GM21381 (cell line): ENCODE measurements at regions not wholly inside any gene's neighbourhood (a gene's known extent, or its start where the extent isn't known, plus 50 kb on each side); places are given as distances from the start of the nearest gene placed in this dataset.

ENCODE experiments used
- ATAC-seq: cut with Tn5 transposase; IDR thresholded peaks from one replicate; pipeline ENCODE4 v1.9.1; 2021; ENCODE audit warnings: mild to moderate bottlenecking, moderate library complexity; ENCODE audit not compliant: unreplicated experiment

DNA sequence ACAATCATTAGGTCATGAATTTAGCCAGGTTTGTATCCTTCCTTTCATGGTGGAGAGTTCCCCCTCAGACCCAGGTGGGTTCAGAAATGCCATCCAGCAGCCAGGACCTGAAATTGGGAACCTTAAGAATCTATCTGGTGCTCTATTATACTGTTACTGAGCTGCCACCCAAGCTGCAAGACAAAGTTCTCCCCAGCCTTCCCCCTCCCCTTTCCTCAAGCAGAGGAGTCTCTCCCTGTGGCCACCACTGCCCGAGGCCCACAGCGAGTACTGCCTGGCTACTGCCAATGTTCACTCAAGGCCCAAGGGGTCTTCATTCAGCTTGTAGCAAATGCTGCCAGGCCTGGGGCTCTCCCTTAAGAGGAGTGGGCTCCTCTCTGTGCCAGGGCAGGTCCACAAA is 133.8 kb downstream of the TMEM38B start:
- ATAC-seq: no peak

- no peak for ATAC-seq
Observed at GRCh38 chr9:105828596-105829213, 134.4 kb downstream of the TMEM38B start.

GRCh38 chr9:105830461-105830860 is 136.1 kb downstream of the TMEM38B start:
- ATAC-seq: no peak

DNA sequence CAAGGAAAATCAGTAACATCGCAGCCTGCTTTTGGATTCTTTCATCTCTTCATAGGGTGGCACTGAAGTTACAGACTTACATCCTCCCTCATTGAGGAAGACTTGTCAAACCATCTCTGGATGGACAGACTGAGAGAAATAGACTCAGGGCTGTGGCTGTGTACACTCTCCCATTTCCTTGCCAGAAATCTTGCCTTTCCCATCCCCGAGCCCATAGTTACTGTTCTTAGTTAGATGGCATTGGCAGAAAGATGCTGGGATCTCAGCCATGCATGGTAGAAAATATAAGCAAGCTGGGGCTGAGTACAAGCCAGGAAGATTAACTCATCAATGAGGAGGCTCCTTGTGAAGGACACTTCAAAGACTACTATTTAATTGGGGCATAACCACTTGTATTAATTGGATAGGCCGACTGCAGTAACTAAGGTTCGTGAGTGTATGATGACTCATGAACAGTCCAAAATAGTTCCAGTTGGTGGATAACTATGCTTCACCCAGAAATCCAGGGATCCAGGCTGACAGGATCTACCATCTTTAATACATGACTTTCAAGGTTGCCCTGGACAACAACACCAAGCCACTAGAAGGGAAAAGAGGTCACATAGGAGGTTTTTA is 137.9 kb downstream of the TMEM38B start:
- no peak for ATAC-seq

DNA sequence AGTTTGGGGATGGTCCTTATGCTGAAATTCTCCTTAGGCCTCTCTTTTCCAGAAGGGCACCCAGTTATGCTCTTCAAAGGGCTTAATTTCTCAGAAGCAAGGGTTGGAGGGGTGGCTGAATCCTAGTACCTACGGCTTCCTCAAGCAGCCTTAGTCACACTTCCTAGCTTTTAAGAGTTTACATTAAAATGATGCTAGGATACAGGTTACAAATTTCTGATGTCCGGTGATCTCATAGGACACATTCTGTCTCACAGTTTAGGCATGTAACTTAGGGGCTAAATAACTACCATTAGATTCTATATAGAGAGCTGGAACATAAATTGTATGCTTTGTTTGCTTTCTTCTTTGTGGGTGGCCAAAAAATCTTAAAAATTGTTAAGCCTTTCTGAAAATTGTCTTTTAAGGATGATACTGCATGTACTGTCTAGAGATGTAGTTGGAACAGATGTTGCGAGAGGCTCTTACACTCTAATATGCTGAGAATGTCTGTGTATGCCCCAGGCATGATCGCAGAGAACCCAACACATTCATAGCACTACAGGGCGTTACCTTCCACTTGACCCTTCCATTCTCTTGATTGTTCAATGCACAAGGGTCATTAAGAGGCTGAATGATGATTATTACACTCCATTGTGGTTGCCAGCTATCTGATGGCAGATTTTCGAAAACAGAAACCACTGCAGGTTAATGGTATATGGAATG is 139.1 kb downstream of the TMEM38B start:
- ATAC-seq: no peak

DNA sequence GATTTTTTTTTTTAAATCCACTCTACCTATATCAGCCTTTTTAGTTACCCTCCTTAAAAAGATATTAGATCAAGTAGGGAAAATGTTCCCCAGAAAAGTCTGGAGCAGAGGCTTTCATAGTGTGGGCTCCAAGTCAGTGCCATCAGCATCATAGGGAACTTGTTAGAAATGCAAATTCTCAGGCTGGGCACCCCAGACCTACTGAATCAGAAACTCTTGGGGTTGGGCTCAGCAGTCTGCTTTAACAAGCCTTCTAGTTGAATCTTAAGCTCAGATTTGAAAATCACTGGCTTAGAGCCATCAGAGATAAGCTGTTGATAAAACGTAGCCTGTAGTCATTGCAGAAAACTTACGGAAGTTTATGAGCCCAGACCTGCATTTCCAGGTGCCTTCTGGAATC is 140.1 kb downstream of the TMEM38B start:
- no peak for ATAC-seq

DNA sequence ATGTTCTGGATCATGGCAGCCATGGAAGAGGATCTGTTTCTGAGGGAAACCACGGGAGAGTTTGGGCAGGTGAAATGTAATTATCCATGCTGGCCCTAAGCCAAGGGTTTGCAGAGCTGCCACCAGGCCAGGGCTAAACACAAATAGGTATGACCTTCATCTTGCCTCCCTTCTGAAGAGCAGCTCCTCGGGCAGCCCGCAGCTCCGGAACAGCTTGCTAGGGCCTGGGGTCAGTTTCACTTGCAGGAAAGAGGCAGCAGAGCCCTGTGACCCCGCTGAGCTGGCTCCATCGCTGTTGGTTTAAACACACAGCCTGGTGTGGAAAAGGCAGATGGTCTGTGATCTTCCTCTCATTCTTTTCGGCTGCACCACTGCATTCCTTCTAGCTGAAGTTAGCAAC is 141.4 kb downstream of the TMEM38B start:
- no peak for ATAC-seq

GRCh38 chr9:105836936-105837660 is 142.8 kb downstream of the TMEM38B start:
- no peak for ATAC-seq

GRCh38 chr9:105841562-105841961 is 147.2 kb downstream of the TMEM38B start:
- ATAC-seq: no peak

DNA sequence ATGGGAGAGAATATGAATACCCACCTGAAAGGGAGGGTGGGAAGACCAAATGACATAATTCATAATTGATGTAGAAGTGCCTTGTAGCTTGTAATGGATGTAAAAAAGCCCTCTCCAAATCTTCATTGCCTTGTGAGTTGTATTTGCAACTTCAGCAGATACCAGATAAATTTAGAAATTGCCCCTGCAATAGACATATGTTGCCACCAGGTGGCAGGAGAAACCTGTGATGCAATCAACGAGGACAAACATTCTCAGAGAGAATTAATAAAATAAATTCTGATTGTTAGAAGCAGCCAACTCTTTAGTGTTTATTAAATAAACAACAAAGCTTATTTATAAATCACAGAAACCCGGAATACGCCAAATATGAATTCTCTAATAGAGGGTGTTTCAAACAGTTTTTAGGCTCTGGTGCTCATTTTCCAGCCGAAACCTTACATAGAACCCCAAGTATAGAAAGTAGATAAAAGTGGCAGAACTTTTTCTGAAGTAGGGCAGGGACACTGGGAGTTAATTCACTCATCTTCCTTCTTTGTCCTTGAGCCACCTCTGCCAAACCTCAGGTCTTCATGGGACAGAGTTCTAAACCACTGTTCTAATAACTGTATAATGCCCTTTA is 147.8 kb downstream of the TMEM38B start:
- peak; percentile 51 for ATAC-seq

DNA sequence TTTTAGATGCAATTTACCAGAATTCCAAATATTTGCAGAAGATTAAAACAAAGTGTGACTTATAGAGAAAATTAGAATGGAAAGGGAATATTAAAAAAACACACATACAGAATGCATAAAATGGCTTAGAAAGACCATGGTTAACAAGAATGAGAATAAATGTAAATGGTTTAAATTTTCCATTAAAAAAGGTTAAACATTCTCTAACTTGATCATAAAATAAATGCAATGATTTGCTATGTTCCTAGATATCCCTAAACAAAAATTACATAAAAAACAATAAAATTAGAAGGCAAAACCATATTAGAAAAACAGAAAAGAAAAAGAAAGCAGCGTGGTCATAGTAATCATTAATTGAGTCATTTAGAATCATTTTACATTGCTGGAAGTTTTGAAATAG is 152.5 kb downstream of the TMEM38B start:
- no peak for ATAC-seq

DNA sequence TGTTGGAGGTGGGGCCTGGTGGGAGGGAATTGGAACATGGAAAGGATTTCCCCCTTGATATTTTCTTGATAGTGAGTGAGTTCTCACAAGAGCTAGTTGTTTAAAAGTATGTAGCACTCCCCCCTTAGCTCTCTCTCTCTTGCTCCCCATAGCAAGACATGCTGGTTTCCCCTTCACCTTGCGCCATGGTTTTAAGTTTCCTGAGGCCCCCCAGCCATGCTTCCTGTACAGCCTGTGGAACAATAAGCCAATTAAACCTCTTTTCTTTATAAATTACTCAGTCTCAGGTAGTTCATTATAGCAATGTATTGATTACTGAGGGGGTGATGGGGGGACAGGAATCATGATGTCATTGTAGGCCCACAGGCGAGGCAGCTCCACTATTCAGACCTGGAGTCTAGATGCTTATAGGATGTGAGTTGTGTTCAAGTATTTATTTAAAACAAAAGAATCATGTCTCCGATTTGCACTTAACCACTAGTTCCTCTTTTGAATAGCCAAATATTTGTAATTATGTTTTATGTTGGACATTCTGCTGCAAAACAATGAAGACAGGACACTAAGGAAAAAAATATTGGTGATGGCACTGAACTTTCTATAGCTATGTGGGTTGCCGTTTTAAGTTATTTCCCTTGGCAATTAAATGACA is 156.6 kb downstream of the TMEM38B start:
- ATAC-seq: no peak

DNA sequence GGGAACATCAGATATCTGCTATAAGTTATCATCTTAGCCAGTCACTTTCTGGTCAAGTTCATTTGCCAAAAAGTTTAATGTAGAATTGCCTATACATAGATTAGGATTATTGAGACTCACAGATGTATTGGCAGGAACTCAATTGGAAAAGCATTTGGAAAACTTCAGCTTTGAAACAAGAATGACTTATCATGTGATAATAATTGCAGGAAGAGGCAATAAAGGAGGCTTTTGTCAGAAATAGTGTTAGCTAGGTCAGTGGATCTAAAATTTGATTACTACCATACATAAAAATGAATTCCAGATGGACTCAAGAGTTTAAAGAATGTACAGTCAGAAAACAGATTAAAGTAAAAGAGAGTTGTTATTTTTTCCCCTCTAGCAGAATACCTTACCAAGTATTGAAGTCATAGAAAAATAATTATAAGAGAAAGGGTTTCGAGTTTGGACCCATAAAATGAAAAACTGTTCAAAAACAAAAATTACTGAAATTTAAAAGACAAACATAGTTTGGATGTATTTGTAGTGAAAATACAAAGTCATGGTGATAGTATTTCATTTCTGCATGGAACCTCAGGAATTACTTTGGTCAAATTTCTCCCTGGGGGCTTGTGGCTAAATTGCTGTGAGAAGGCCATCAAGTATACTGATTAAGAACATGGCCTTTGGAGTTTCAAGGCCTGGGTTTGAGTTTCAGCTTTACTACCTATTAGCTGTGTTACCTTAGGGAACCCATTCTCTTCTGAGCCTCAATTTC is 159.9 kb downstream of the TMEM38B start:
- ATAC-seq: no peak

GRCh38 chr9:105854783-105855724 is 160.7 kb downstream of the TMEM38B start:
- no peak for ATAC-seq

DNA sequence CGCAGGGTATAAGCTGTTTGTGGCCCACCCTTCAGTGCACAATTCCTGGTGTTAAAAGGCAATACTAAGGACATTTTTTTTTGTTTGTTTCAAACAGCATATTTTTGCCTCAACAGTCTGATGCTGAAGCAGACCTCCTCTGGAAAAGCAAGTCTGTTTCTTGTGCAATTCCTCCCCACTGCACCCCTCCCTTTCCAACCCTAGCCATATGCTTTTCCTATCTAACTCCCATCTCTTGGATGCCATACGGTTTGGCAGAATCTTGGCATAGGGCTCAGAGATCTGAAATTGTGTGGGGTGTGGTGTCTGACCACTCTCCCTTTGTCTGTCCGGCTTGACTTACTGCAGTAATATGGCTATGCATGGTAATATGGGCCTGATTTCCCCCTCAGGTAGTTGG is 161.6 kb downstream of the TMEM38B start:
- no peak for ATAC-seq

- no peak for ATAC-seq
Observed at GRCh38 chr9:105858006-105858690, 163.8 kb downstream of the TMEM38B start.

GRCh38 chr9:105858877-105859276 is 164.5 kb downstream of the TMEM38B start:
- ATAC-seq: no peak

- no peak for ATAC-seq
Observed at GRCh38 chr9:105859428-105860091, 165.2 kb downstream of the TMEM38B start.
